Loucy (cell line): ENCODE measurements at regions not wholly inside any gene's neighbourhood (a gene's known extent, or its start where the extent isn't known, plus 50 kb on each side); places are given as distances from the start of the nearest gene placed in this dataset.

Experiments used
- H2AFZ ChIP-seq: fragments of 200-600 bp; sonication (generic); 2 replicates; pipeline ENCODE4 v1.6.0; 2016; ENCODE audit warnings: antibody characterized with exemption, mild to moderate bottlenecking, low read length, moderate library complexity
- H3F3A ChIP-seq: fragments of 200-600 bp; 2 replicates; pipeline ENCODE4 v1.6.0; 2016; ENCODE audit warnings: antibody characterized with exemption, low read depth, mild to moderate bottlenecking
- H3K27me3 ChIP-seq: fragments of 200-600 bp; sonication (generic); 2 replicates; pipeline ENCODE4 v1.6.1; 2014; ENCODE audit warnings: low read length, mild to moderate bottlenecking; ENCODE audit not compliant: insufficient read depth, poor library complexity, severe bottlenecking
- H3K36me3 ChIP-seq: fragments of 200-600 bp; sonication (generic); 2 replicates; pipeline ENCODE4 v1.6.1; 2016; ENCODE audit warnings: low read length; ENCODE audit not compliant: insufficient read depth
- H3K4me1 ChIP-seq: fragments of 200-600 bp; sonication (generic); 2 replicates; pipeline ENCODE4 v1.5.1; 2014; ENCODE audit warnings: low read length, mild to moderate bottlenecking; ENCODE audit not compliant: insufficient read depth, poor library complexity, severe bottlenecking
- H3K4me2 ChIP-seq: fragments of 200-600 bp; sonication (generic); 2 replicates; pipeline ENCODE4 v1.6.0; 2014; ENCODE audit warnings: antibody characterized with exemption, low read length, low read depth, mild to moderate bottlenecking; ENCODE audit not compliant: poor library complexity, severe bottlenecking
- H3K4me3 ChIP-seq: fragments of 200-600 bp; sonication (generic); 2 replicates; pipeline ENCODE4 v1.5.1; 2014; ENCODE audit warnings: low read length, mild to moderate bottlenecking, mixed read lengths; ENCODE audit not compliant: poor library complexity, severe bottlenecking
- H3K79me2 ChIP-seq: fragments of 200-600 bp; sonication (generic); 2 replicates; pipeline ENCODE4 v1.6.1; 2014; ENCODE audit warnings: low read length; ENCODE audit not compliant: insufficient read depth
- H3K9ac ChIP-seq: fragments of 200-600 bp; sonication (generic); 2 replicates; pipeline ENCODE4 v1.6.0; 2014; ENCODE audit warnings: mild to moderate bottlenecking, low read depth, low read length, moderate library complexity; ENCODE audit not compliant: poor library complexity, severe bottlenecking
- H3K9me2 ChIP-seq: fragments of 200-600 bp; sonication (generic); replicated peaks from 2 replicates; pipeline ENCODE4 v1.6.1; 2016; ENCODE audit warnings: low read depth, low read length, mixed read lengths
- H3K9me3 ChIP-seq: fragments of 200-600 bp; sonication (generic); 2 replicates; pipeline ENCODE4 v1.6.1; 2014; ENCODE audit warnings: mild to moderate bottlenecking, antibody characterized with exemption, low read length, low read depth; ENCODE audit not compliant: insufficient read depth
- H4K20me1 ChIP-seq: fragments of 200-600 bp; sonication (generic); 2 replicates; pipeline ENCODE4 v1.6.0; 2014; ENCODE audit warnings: antibody characterized with exemption, low read length, mild to moderate bottlenecking; ENCODE audit not compliant: insufficient read depth, poor library complexity, severe bottlenecking
- CTCF ChIP-seq: fragments of 200-600 bp; sonication (generic); conservative IDR thresholded peaks from 2 replicates; pipeline ENCODE4 v1.5.1; 2014; ENCODE audit warnings: mild to moderate bottlenecking, antibody characterized with exemption, low read length
- EZH2phosphoT487 ChIP-seq: fragments of 200-600 bp; IDR thresholded peaks from 2 replicates; pipeline ENCODE4 v1.6.1; 2018; ENCODE audit warnings: antibody characterized with exemption, mild to moderate bottlenecking, moderate library complexity, borderline replicate concordance

GRCh38 chr16:62970851-62971250 is 934.6 kb upstream of the CDH8 start:
- no peaks in the 10 kb centered on the region for H3K4me1 ChIP-seq
- no peak for TF ChIP-seq CTCF
- TF ChIP-seq EZH2phosphoT487 = no peak
- H3K79me2 ChIP-seq = no peaks in the 10 kb centered on the region
- H3K36me3 ChIP-seq = no peaks in the 10 kb centered on the region
- H3K4me3 ChIP-seq = no peak overlapping the region
- H4K20me1 ChIP-seq = no peaks in the 10 kb centered on the region
- no peaks in the 10 kb centered on the region for H3K27me3 ChIP-seq
- no peak overlapping the region for H3K4me2 ChIP-seq
- H3F3A ChIP-seq = no peaks in the 10 kb centered on the region
- H2AFZ ChIP-seq = no peak overlapping the region
- H3K9ac ChIP-seq = no peak overlapping the region
- H3K9me3 ChIP-seq = no peaks in the 10 kb centered on the region; the same call in 1 of the 2 replicates
- no peaks in the 10 kb centered on the region for H3K9me2 ChIP-seq

- H4K20me1 ChIP-seq = no peaks in the 10 kb centered on the region
- H3K9me2 ChIP-seq = no peaks in the 10 kb centered on the region
- H2AFZ ChIP-seq = no peak overlapping the region
- H3K9me3 ChIP-seq = no peaks in the 10 kb centered on the region; the same call in 1 of the 2 replicates
- no peak overlapping the region for H3K4me3 ChIP-seq
- no peaks in the 10 kb centered on the region for H3K79me2 ChIP-seq
- no peaks in the 10 kb centered on the region for H3K27me3 ChIP-seq
- no peak for TF ChIP-seq CTCF
- no peak for TF ChIP-seq EZH2phosphoT487
- no peaks in the 10 kb centered on the region for H3K36me3 ChIP-seq
- no peaks in the 10 kb centered on the region for H3K4me1 ChIP-seq
- no peak overlapping the region for H3K4me2 ChIP-seq
- no peaks in the 10 kb centered on the region for H3F3A ChIP-seq
- no peak overlapping the region for H3K9ac ChIP-seq
Observed at GRCh38 chr16:62969711-62970318, 933.6 kb upstream of the CDH8 start.

DNA sequence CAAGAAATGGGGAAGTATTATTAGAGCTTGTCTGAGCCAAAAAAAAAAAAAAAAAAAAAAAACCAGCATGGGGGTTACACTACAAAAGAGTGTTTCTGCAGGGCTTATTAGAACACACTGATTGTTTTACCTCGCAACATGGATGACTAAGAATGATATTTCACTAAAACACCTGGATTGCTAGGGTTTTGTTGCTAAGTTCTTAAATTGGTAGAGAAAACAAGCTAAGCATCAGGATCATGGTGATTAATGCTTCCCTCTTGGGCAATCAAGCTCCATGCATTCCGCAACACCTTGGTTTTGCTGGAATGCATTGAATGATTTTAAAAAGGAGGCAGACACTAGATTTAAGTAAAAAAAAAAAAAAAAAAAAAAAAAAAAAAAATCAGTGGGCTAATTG is 931.4 kb upstream of the CDH8 start:
- no peaks in the 10 kb centered on the region for H3K79me2 ChIP-seq
- H3K9ac ChIP-seq = no peak overlapping the region
- H3K4me1 ChIP-seq = no peaks in the 10 kb centered on the region
- H2AFZ ChIP-seq = no peak overlapping the region
- no peak overlapping the region for H3K4me2 ChIP-seq
- H3F3A ChIP-seq = no peaks in the 10 kb centered on the region
- TF ChIP-seq EZH2phosphoT487 = no peak
- no peak for TF ChIP-seq CTCF
- no peaks in the 10 kb centered on the region for H4K20me1 ChIP-seq
- H3K4me3 ChIP-seq = no peak overlapping the region
- H3K27me3 ChIP-seq = no peaks in the 10 kb centered on the region
- H3K9me3 ChIP-seq = no peaks in the 10 kb centered on the region; the same call in 1 of the 2 replicates
- no peaks in the 10 kb centered on the region for H3K9me2 ChIP-seq
- H3K36me3 ChIP-seq = no peaks in the 10 kb centered on the region
